ENCODE measurements at regions not wholly inside any gene's neighbourhood (a gene's known extent, or its start where the extent isn't known, plus 50 kb on each side); places are given as distances from the start of the nearest gene placed in this dataset.

DNA sequence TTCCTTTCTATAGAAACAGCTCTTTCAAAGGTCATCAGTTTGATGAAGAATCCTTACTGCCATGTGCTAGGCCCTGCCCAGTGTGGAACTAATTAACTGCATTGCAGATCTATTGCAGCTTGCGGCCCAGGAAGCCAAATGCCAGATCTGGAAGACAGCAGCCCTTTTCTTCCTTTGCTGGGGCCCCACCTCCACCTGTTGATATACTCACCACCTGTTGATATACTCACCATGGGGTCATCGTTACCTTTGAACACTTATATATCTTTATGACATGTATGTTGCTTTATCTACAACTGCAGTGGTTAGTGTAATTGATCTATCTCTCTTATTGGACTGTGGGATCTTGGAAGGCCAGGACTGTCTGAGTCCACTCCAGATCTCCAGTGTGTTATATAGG, 292.5 kb downstream of the ATP23 start:
- Histone ChIP-seq H3K4me3 (ENCODE audit: low read length) (no peak overlapping the region), H3K27ac (ENCODE audit: low read depth in 1 of 2, low read length in 2 of 2) (no peak overlapping the region), H3K4me1 (ENCODE audit: insufficient read depth, low read length) (no peaks in the 10 kb centered on the region), H3K36me3 (ENCODE audit: insufficient read depth, low read length) (no peaks in the 10 kb centered on the region), H3K27me3 (ENCODE audit: control insufficient read depth in 1 of 2, insufficient read depth in 2 of 2, low read length in 2 of 2) (peaks cover 0 to 2% of the 10 kb centered on the region in 2 experiments), H3K9me3 (ENCODE audit: control insufficient read depth in 1 of 2, insufficient read depth in 1 of 2, low read length in 2 of 2) (peaks cover 0 to 9% of the 10 kb centered on the region in 2 experiments)
- Mint-ChIP-seq H3K4me3 (no peak overlapping the region), H3K4me1 (ENCODE audit: low read depth) (no peaks in the 10 kb centered on the region), H3K9me3 (no peaks in the 10 kb centered on the region), H3K27me3 (peaks cover 17% of the 10 kb centered on the region), H3K27ac (no peak overlapping the region), H3K36me3 (ENCODE audit: low read depth) (no peaks in the 10 kb centered on the region)
- CTCF ChIA-PET, result no interaction called here
- POLR2A ChIA-PET, result no interaction called here
- ATAC-seq (ENCODE audit: poor library complexity) (no peak), DNase-seq (no peak)
- TF ChIP-seq CTCF (IDR thresholded peaks at IDR 0.05), result no peak
- intact Hi-C loops (cut with DNase I, micrococcal nuclease), result no loop called here

GRCh38 chr12:58238411-58238810, 297.0 kb downstream of the ATP23 start:
- Histone ChIP-seq H3K27me3 (ENCODE audit: control insufficient read depth in 1 of 2, insufficient read depth in 2 of 2, low read length in 2 of 2) (peaks cover 0 to 2% of the 10 kb centered on the region in 2 experiments), H3K4me3 (ENCODE audit: low read length) (no peak overlapping the region), H3K36me3 (ENCODE audit: insufficient read depth, low read length) (no peaks in the 10 kb centered on the region), H3K4me1 (ENCODE audit: insufficient read depth, low read length) (no peaks in the 10 kb centered on the region), H3K27ac (ENCODE audit: low read depth in 1 of 2, low read length in 2 of 2) (no peak overlapping the region), H3K9me3 (ENCODE audit: control insufficient read depth in 1 of 2, insufficient read depth in 1 of 2, low read length in 2 of 2) (no peaks in the 10 kb centered on the region)
- Mint-ChIP-seq H3K27me3 (peaks cover 34% of the 10 kb centered on the region), H3K4me1 (ENCODE audit: low read depth) (no peaks in the 10 kb centered on the region), H3K4me3 (no peak overlapping the region), H3K9me3 (no peaks in the 10 kb centered on the region), H3K27ac (no peak overlapping the region), H3K36me3 (ENCODE audit: low read depth) (no peaks in the 10 kb centered on the region)
- no peak for ATAC-seq (ENCODE audit: poor library complexity)
- intact Hi-C loops (cut with DNase I, micrococcal nuclease), result no loop called here
- POLR2A ChIA-PET, result no interaction called here
- TF ChIP-seq CTCF (IDR thresholded peaks at IDR 0.05), result no peak
- CTCF ChIA-PET, result no interaction called here
- DNase-seq, result no peak

GRCh38 chr12:58241099-58241498, 299.7 kb downstream of the ATP23 start:
- Histone ChIP-seq H3K4me1 (ENCODE audit: insufficient read depth, low read length) (no peaks in the 10 kb centered on the region), H3K27ac (ENCODE audit: low read depth in 1 of 2, low read length in 2 of 2) (no peak overlapping the region), H3K36me3 (ENCODE audit: insufficient read depth, low read length) (no peaks in the 10 kb centered on the region), H3K9me3 (ENCODE audit: control insufficient read depth in 1 of 2, insufficient read depth in 1 of 2, low read length in 2 of 2) (peaks cover 0 to 6% of the 10 kb centered on the region in 2 experiments), H3K27me3 (ENCODE audit: control insufficient read depth in 1 of 2, insufficient read depth in 2 of 2, low read length in 2 of 2) (peaks cover 0 to under 1% of the 10 kb centered on the region in 2 experiments), H3K4me3 (ENCODE audit: low read length) (no peak overlapping the region)
- no peak for ATAC-seq (ENCODE audit: poor library complexity)
- H3K36me3 Mint-ChIP-seq (ENCODE audit: low read depth), result no peaks in the 10 kb centered on the region
- ChIA-PET CTCF (no interaction called here), POLR2A (no interaction called here)
- no peaks in the 10 kb centered on the region for H3K9me3 Mint-ChIP-seq
- no peak overlapping the region for H3K27ac Mint-ChIP-seq
- TF ChIP-seq CTCF (IDR thresholded peaks at IDR 0.05), result no peak
- peaks cover 41% of the 10 kb centered on the region for H3K27me3 Mint-ChIP-seq
- H3K4me1 Mint-ChIP-seq (ENCODE audit: low read depth), result no peaks in the 10 kb centered on the region
- DNase-seq, result no peak
- H3K4me3 Mint-ChIP-seq, result no peak overlapping the region
- intact Hi-C loops (cut with DNase I, micrococcal nuclease), result no loop called here
